ENCODE measurements at regions not wholly inside any gene's neighbourhood (a gene's known extent, or its start where the extent isn't known, plus 50 kb on each side); places are given as distances from the start of the nearest gene placed in this dataset.

DNA sequence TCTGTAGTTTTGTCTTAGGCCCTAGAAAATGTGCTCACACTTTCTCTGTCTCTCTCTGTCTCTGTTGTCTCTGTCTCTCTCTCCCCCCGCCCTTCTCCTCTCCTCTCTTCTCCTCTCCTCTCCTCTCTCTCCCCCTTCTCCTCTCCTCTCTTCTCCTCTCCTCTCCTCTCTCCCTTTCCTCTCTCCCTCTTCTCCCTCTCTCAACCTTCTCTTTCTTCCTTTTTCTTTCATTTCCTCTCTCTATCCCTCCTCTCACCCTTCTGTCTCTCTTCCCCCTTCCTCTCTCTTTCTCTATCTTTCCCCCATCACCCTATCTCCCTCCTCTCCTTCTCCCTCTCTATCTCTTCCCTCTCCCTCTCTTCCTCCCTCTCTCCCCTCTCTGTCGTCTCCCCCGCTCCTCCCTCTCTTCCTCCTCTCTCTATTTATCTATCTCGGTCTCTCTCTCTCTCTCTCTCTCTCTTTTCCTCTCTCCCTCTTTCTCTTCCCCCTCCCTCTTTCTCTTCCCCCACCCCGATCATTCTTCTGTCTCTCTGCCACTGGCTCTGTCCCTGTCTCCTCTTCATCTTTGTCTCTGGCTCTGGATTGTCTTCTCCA lies 107.2 kb upstream of the C16orf82 start:
- H3K9me3 ChIP-seq = no peaks in the 10 kb centered on the region
- TF ChIP-seq CTCF (IDR thresholded peaks at IDR 0.05) (no peak), POLR2AphosphoS5 (IDR thresholded peaks at IDR 0.05; ENCODE audit: insufficient read depth in 1 of 2, low read depth in 1 of 2) (no peak), POLR2A (IDR thresholded peaks at IDR 0.05) (no peak)
- intact Hi-C loops (cut with DNase I) = no loop called here
- H3K4me1 ChIP-seq = no peaks in the 10 kb centered on the region
- H3K36me3 ChIP-seq = no peaks in the 10 kb centered on the region
- no peak for DNase-seq (ENCODE audit: extremely low spot score in 2 of 2)
- no peak overlapping the region for H3K27ac ChIP-seq
- no peak overlapping the region for H3K4me3 ChIP-seq
- H3K27me3 ChIP-seq = no peaks in the 10 kb centered on the region

GRCh38 chr16:26961459-26961858 lies 105.3 kb upstream of the C16orf82 start:
- Histone ChIP-seq H3K4me1 (no peaks in the 10 kb centered on the region), H3K27me3 (no peaks in the 10 kb centered on the region), H3K36me3 (no peaks in the 10 kb centered on the region), H3K4me3 (no peak overlapping the region), H3K9me3 (no peaks in the 10 kb centered on the region), H3K27ac (no peak overlapping the region)
- no peak for DNase-seq (ENCODE audit: extremely low spot score in 2 of 2)
- intact Hi-C loops (cut with DNase I) = no loop called here
- TF ChIP-seq CTCF (IDR thresholded peaks at IDR 0.05) (no peak), POLR2AphosphoS5 (IDR thresholded peaks at IDR 0.05; ENCODE audit: insufficient read depth in 1 of 2, low read depth in 1 of 2) (no peak), POLR2A (IDR thresholded peaks at IDR 0.05) (no peak)

DNA sequence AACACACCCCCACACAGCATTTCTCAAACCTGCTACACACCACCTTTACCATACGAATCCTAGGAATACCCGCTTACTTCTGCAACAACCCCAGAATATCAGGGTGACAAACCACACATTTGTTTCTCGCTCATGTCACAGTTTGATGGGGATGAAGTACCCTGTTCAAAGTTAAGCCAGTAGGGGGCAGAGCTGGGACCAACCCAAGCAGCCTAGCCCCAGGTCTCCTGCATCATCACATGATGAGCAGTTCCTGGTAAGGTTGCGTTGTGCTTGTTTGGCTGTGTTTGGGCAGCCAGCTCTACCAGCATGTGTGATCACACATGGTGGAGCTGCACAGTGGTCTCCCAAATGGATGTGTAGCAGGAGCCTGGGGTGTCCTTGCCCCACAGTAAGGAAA lies 103.6 kb upstream of the C16orf82 start:
- Histone ChIP-seq H3K4me1 (no peaks in the 10 kb centered on the region), H3K4me3 (no peak overlapping the region), H3K27me3 (no peaks in the 10 kb centered on the region), H3K36me3 (no peaks in the 10 kb centered on the region), H3K9me3 (no peaks in the 10 kb centered on the region), H3K27ac (no peak overlapping the region)
- no peak for TF ChIP-seq CTCF (IDR thresholded peaks at IDR 0.05)
- TF ChIP-seq POLR2A (IDR thresholded peaks at IDR 0.05) = no peak
- TF ChIP-seq POLR2AphosphoS5 (IDR thresholded peaks at IDR 0.05; ENCODE audit: insufficient read depth in 1 of 2, low read depth in 1 of 2) = no peak
- no peak for DNase-seq (ENCODE audit: extremely low spot score in 2 of 2)
- intact Hi-C loops (cut with DNase I) = no loop called here

GRCh38 chr16:26969589-26970231 lies 97.0 kb upstream of the C16orf82 start:
- H3K4me3 ChIP-seq = no peak overlapping the region
- H3K27me3 ChIP-seq = no peaks in the 10 kb centered on the region
- TF ChIP-seq POLR2A (IDR thresholded peaks at IDR 0.05) (no peak), POLR2AphosphoS5 (IDR thresholded peaks at IDR 0.05; ENCODE audit: insufficient read depth in 1 of 2, low read depth in 1 of 2) (no peak), CTCF (IDR thresholded peaks at IDR 0.05) (no peak)
- H3K27ac ChIP-seq = no peak overlapping the region
- DNase-seq (ENCODE audit: extremely low spot score in 2 of 2) = no peak
- H3K4me1 ChIP-seq = no peaks in the 10 kb centered on the region
- intact Hi-C loops (cut with DNase I) = no loop called here
- no peaks in the 10 kb centered on the region for H3K36me3 ChIP-seq
- H3K9me3 ChIP-seq = no peaks in the 10 kb centered on the region

DNA sequence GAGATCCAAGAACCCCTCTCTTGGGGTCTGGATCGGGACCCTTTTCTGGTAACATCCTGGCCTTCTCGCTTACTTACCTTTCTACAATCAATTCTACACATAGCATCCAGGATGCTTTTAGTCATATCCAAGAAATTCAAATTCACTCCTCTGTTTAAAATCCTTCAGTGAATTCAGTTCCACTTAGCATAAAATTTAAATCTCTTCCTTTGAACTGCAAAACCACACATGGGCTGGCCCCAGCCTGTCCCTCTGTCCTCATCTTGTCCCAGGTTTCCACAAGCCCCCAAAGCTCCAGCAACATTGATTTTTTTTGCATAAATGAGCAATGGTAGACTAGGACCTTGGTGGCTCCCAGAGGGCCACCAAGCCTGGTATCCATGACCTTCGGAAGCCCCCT lies 96.4 kb upstream of the C16orf82 start:
- Histone ChIP-seq H3K9me3 (no peaks in the 10 kb centered on the region), H3K27ac (no peak overlapping the region), H3K36me3 (no peaks in the 10 kb centered on the region), H3K4me1 (no peaks in the 10 kb centered on the region), H3K27me3 (no peaks in the 10 kb centered on the region), H3K4me3 (no peak overlapping the region)
- no peak for TF ChIP-seq POLR2A (IDR thresholded peaks at IDR 0.05)
- TF ChIP-seq CTCF (IDR thresholded peaks at IDR 0.05) = no peak
- TF ChIP-seq POLR2AphosphoS5 (IDR thresholded peaks at IDR 0.05; ENCODE audit: insufficient read depth in 1 of 2, low read depth in 1 of 2) = no peak
- no peak for DNase-seq (ENCODE audit: extremely low spot score in 2 of 2)
- intact Hi-C loops (cut with DNase I) = no loop called here

Measured in vagina (tissue), 2 donors.